PC-9 (cell line): ENCODE measurements at regions not wholly inside any gene's neighbourhood (a gene's known extent, or its start where the extent isn't known, plus 50 kb on each side); places are given as distances from the start of the nearest gene placed in this dataset.

Experiments used
- BruUV-seq: library from RNA; stranded (reverse); fragments of 400-500 nt; replicated peaks from 2 replicates; lab custom pipeline; 2021; lab: Mats Ljungman, UMichigan
- CTCF ChIA-PET: fragments of 300-600 bp; sonication (Branson Sonifier 250); formaldehyde crosslinking; loops from one replicate; lab custom pipeline; 2022; ENCODE audit warnings: antibody characterized with exemption; lab: Charles Lee
- POLR2A ChIA-PET: fragments of 300-600 bp; sonication (Branson Sonifier 250); formaldehyde crosslinking; loops from one replicate; lab custom pipeline; 2022; ENCODE audit warnings: antibody characterized with exemption; ENCODE audit not compliant: unreplicated experiment; lab: Charles Lee
- DNase-seq, 2 experiments: peaks; one replicate each; pipeline versions ENCODE4 v3.0.0 to v3.0.0-alpha.2; 2015 to 2022; ENCODE audit warnings: mixed read lengths in 1 of 2
- H2AFZ ChIP-seq: fragments of 200-600 bp; sonication (generic); 2 replicates; pipeline ENCODE4 v1.8.1; 2017; ENCODE audit warnings: antibody characterized with exemption
- H3F3A ChIP-seq: fragments of 200-600 bp; sonication (generic); 2 replicates; pipeline ENCODE4 v1.8.1; 2017; ENCODE audit warnings: antibody characterized with exemption, mild to moderate bottlenecking, low read depth; ENCODE audit not compliant: insufficient read depth
- H3K27ac ChIP-seq: fragments of 200-600 bp; sonication (generic); 2 replicates; pipeline ENCODE4 v1.6.1; 2016; ENCODE audit warnings: mixed run types
- H3K27me3 ChIP-seq: fragments of 200-600 bp; sonication (generic); 2 replicates; pipeline ENCODE4 v1.6.1; 2016; ENCODE audit warnings: low read depth, mixed run types; ENCODE audit not compliant: insufficient read depth
- H3K36me3 ChIP-seq: fragments of 200-600 bp; sonication (generic); 2 replicates; pipeline ENCODE4 v1.6.1; 2016; ENCODE audit warnings: low read depth, mixed run types
- H3K4me1 ChIP-seq: fragments of 200-600 bp; sonication (generic); replicated peaks from 2 replicates; pipeline ENCODE4 v1.6.1; 2016; ENCODE audit warnings: mixed run types; ENCODE audit not compliant: insufficient read depth
- H3K4me2 ChIP-seq: fragments of 200-600 bp; sonication (generic); 2 replicates; pipeline ENCODE4 v1.6.1; 2017; ENCODE audit warnings: mixed run types
- H3K4me3 ChIP-seq: fragments of 200-600 bp; sonication (generic); 2 replicates; pipeline ENCODE4 v1.6.1; 2016; ENCODE audit warnings: mixed run types
- H3K79me2 ChIP-seq: fragments of 200-600 bp; sonication (generic); 2 replicates; pipeline ENCODE4 v1.6.1; 2017; ENCODE audit warnings: low read depth, mixed run types
- H3K9me2 ChIP-seq: fragments of 200-600 bp; sonication (generic); 2 replicates; pipeline ENCODE4 v1.8.1; 2017; ENCODE audit warnings: mild to moderate bottlenecking; ENCODE audit not compliant: insufficient read depth
- H3K9me3 ChIP-seq: fragments of 200-600 bp; sonication (generic); 2 replicates; pipeline ENCODE4 v1.8.1; 2016; ENCODE audit warnings: low read depth; ENCODE audit not compliant: insufficient read depth
- H4K20me1 ChIP-seq: fragments of 200-600 bp; sonication (generic); 2 replicates; pipeline ENCODE4 v1.8.1; 2017; ENCODE audit not compliant: insufficient read depth
- EZH2 ChIP-seq: fragments of 200-600 bp; sonication (generic); IDR thresholded peaks from 2 replicates; pipeline ENCODE4 v1.8.0; 2017; ENCODE audit warnings: antibody characterized with exemption, low read depth
- intact Hi-C: fragments of 100-400 bp; cut with micrococcal nuclease; formaldehyde crosslinking; loops from one replicate; pipeline ENCODE4 v1.10.0; 2022; ENCODE audit not compliant: unreplicated experiment
- TF ChIP-seq, protein P1 (sequence below): fragments of 200-600 bp; sonication (generic); conservative IDR thresholded peaks from 2 replicates; pipeline ENCODE4 v1.6.1; 2017; ENCODE audit warnings: mixed run types, antibody characterized with exemption, mild to moderate bottlenecking, moderate library complexity

DNA sequence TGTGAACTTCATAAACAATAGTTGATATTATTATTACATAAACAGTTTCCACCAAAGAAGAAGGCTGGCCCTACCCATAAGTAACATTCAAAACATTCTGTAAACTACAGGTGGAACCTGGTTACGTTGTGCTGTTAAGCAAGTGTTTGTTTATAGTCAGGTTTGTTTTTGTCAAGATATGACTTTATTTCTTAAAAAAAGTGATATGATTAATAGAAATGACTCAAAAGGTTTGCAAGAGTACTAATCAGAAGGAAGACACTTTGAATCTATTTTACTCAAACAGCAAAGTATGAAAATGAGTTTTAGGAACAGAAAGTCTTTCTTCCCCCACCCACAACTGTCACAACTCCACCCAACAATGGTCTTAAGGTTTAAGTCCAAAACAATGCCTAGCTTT is 220.8 kb downstream of the PLK2 start:
- H3K9me3 ChIP-seq, result peaks cover 25% of the 10 kb centered on the region
- H3F3A ChIP-seq, result peaks cover 17% of the 10 kb centered on the region
- no peak for TF ChIP-seq EZH2
- TF ChIP-seq, protein P1, sequence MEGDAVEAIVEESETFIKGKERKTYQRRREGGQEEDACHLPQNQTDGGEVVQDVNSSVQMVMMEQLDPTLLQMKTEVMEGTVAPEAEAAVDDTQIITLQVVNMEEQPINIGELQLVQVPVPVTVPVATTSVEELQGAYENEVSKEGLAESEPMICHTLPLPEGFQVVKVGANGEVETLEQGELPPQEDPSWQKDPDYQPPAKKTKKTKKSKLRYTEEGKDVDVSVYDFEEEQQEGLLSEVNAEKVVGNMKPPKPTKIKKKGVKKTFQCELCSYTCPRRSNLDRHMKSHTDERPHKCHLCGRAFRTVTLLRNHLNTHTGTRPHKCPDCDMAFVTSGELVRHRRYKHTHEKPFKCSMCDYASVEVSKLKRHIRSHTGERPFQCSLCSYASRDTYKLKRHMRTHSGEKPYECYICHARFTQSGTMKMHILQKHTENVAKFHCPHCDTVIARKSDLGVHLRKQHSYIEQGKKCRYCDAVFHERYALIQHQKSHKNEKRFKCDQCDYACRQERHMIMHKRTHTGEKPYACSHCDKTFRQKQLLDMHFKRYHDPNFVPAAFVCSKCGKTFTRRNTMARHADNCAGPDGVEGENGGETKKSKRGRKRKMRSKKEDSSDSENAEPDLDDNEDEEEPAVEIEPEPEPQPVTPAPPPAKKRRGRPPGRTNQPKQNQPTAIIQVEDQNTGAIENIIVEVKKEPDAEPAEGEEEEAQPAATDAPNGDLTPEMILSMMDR, result no peak
- intact Hi-C loops, result loop anchor here (1.0 to 5.0 kb wide), 4 partner anchors 20 to 352 kb away; no protein-coding TSS in a partner anchor
- no peaks in the 10 kb centered on the region for H4K20me1 ChIP-seq
- peaks cover 37% of the 10 kb centered on the region for H3K4me1 ChIP-seq
- no TSS peak for BruUV-seq
- H3K79me2 ChIP-seq, result no peaks in the 10 kb centered on the region
- ChIA-PET POLR2A (interaction anchor here (1.1 kb wide), 1 partner anchor 222 kb away, joined by 4 read pairs; no protein-coding TSS in a partner anchor), CTCF (interaction anchor here (0.7 kb wide), 1 partner anchor 21 kb away, joined by 3 read pairs; no protein-coding TSS in a partner anchor)
- no peaks in the 10 kb centered on the region for H3K27me3 ChIP-seq
- no peak overlapping the region for H3K4me3 ChIP-seq
- H3K4me2 ChIP-seq, result no peak overlapping the region
- H3K9me2 ChIP-seq, result no peaks in the 10 kb centered on the region
- peak overlapping the region; percentile 62 for H3K27ac ChIP-seq
- H2AFZ ChIP-seq, result no peak overlapping the region
- no peak for DNase-seq
- 0 out of 2 replicates have a peak, but pooled peaks cover 6% of the 10 kb centered on the region for H3K36me3 ChIP-seq

- H3K79me2 ChIP-seq, result no peaks in the 10 kb centered on the region
- TF ChIP-seq, protein P1, result no peak
- TF ChIP-seq EZH2, result no peak
- 0 out of 2 replicates have a peak, but pooled peaks cover 6% of the 10 kb centered on the region for H3K36me3 ChIP-seq
- no TSS peak for BruUV-seq
- H3K4me3 ChIP-seq, result no peak overlapping the region
- peaks cover 36% of the 10 kb centered on the region for H3K4me1 ChIP-seq
- DNase-seq, result no peak
- H3K4me2 ChIP-seq, result no peak overlapping the region
- H3K9me3 ChIP-seq, result peaks cover 18% of the 10 kb centered on the region
- intact Hi-C loops, result loop anchor here (5.0 kb wide), 1 partner anchor 349 kb away; no protein-coding TSS in a partner anchor
- ChIA-PET CTCF (no interaction called here), POLR2A (no interaction called here)
- H4K20me1 ChIP-seq, result no peaks in the 10 kb centered on the region
- H3K27me3 ChIP-seq, result no peaks in the 10 kb centered on the region
- H3F3A ChIP-seq, result peaks cover 17% of the 10 kb centered on the region
- no peaks in the 10 kb centered on the region for H3K9me2 ChIP-seq
- H3K27ac ChIP-seq, result no peak overlapping the region
- H2AFZ ChIP-seq, result no peak overlapping the region
Measured at GRCh38 chr5:58236498-58236897, 223.4 kb downstream of the PLK2 start.

DNA sequence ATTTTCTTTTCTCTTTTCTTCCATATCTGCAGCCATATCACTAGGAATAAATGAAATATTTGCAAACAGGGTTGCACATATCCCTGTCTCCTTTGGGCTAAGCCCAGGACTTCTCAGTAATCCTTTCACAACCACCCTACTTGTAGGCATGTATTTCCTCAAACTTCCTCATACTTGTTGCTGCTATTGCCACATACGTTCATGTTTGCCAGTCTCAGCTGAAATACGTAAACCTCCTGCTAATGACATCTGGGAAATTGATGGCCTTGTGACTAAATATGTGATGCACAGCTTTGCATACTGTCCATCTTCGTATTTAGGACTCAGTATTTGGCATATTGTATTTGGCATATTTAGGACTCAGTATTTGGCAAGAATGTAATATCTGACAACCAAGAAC is 224.6 kb downstream of the PLK2 start:
- Histone ChIP-seq H3K4me3 (no peak overlapping the region), H4K20me1 (no peaks in the 10 kb centered on the region), H3K9me2 (no peaks in the 10 kb centered on the region), H3F3A (peaks cover 20% of the 10 kb centered on the region), H2AFZ (no peak overlapping the region), H3K79me2 (no peaks in the 10 kb centered on the region), H3K27ac (peak overlapping the region; percentile 52), H3K4me2 (no peak overlapping the region), H3K36me3 (0 out of 2 replicates have a peak, but pooled peaks cover 2% of the 10 kb centered on the region), H3K27me3 (no peaks in the 10 kb centered on the region), H3K9me3 (peaks cover 10% of the 10 kb centered on the region), H3K4me1 (peaks cover 43% of the 10 kb centered on the region)
- DNase-seq, result peak; percentile 27 to 90
- intact Hi-C loops, result loop anchor here (1.0 to 5.0 kb wide), 2 partner anchors 25 to 348 kb away; no protein-coding TSS in a partner anchor
- TF ChIP-seq EZH2, result no peak
- TF ChIP-seq, protein P1, result no peak
- BruUV-seq, result no TSS peak
- ChIA-PET CTCF (no interaction called here), POLR2A (interaction anchor here (0.6 kb wide), 1 partner anchor 47 kb away, joined by 10 read pairs; no protein-coding TSS in a partner anchor)
